ENCODE measurements at regions not wholly inside any gene's neighbourhood (a gene's known extent, or its start where the extent isn't known, plus 50 kb on each side); places are given as distances from the start of the nearest gene placed in this dataset.

- TF ChIP-seq CTCF (conservative IDR thresholded peaks at IDR 0.05) (no peak), EZH2 (IDR thresholded peaks at IDR 0.05; ENCODE audit: low read depth) (no peak)
Observed at GRCh38 chr2:217417536-217417935, 557.7 kb upstream of the TNP1 start.

All from PC-9 (cell line).